ENCODE measurements at regions not wholly inside any gene's neighbourhood (a gene's known extent, or its start where the extent isn't known, plus 50 kb on each side); places are given as distances from the start of the nearest gene placed in this dataset.

- POLR2A ChIA-PET (ENCODE audit: low non-redundant PET) = no interaction called here
- CTCF ChIA-PET = interaction anchor here (0.6 kb wide), 1 partner anchor 133 kb away, joined by 3 read pairs; no protein-coding TSS in a partner anchor
- H3K27ac ChIP-seq = no peak overlapping the region
- no peak for DNase-seq (ENCODE audit: low spot score)
- no peak for TF ChIP-seq CTCF (conservative IDR thresholded peaks at IDR 0.05; ENCODE audit: low read depth)
Observed at GRCh38 chr6:40713002-40713719, 126.0 kb upstream of the LRFN2 start.

GRCh38 chr6:40710626-40711330 lies 123.6 kb upstream of the LRFN2 start:
- no peak for TF ChIP-seq CTCF (conservative IDR thresholded peaks at IDR 0.05; ENCODE audit: low read depth)
- POLR2A ChIA-PET (ENCODE audit: low non-redundant PET) = no interaction called here
- CTCF ChIA-PET = no interaction called here
- H3K27ac ChIP-seq = no peak overlapping the region
- DNase-seq (ENCODE audit: low spot score) = no peak

GRCh38 chr6:40708049-40708448 lies 120.9 kb upstream of the LRFN2 start:
- TF ChIP-seq CTCF (conservative IDR thresholded peaks at IDR 0.05; ENCODE audit: low read depth) = no peak
- POLR2A ChIA-PET (ENCODE audit: low non-redundant PET) = no interaction called here
- CTCF ChIA-PET = no interaction called here
- H3K27ac ChIP-seq = no peak overlapping the region
- DNase-seq (ENCODE audit: low spot score) = no peak

- no peak for TF ChIP-seq CTCF (conservative IDR thresholded peaks at IDR 0.05; ENCODE audit: low read depth)
- POLR2A ChIA-PET (ENCODE audit: low non-redundant PET) = no interaction called here
- no peak overlapping the region for H3K27ac ChIP-seq
- CTCF ChIA-PET = no interaction called here
- no peak for DNase-seq (ENCODE audit: low spot score)
Observed at GRCh38 chr6:40706178-40706577, 119.0 kb upstream of the LRFN2 start.

GRCh38 chr6:40705354-40705753 lies 118.2 kb upstream of the LRFN2 start:
- TF ChIP-seq CTCF (conservative IDR thresholded peaks at IDR 0.05; ENCODE audit: low read depth) = no peak
- CTCF ChIA-PET = interaction anchor here (0.6 to 0.7 kb wide), 2 partner anchors 12 to 123 kb away, joined by 3 to 5 read pairs; no protein-coding TSS in a partner anchor
- DNase-seq (ENCODE audit: low spot score) = no peak
- no peak overlapping the region for H3K27ac ChIP-seq
- POLR2A ChIA-PET (ENCODE audit: low non-redundant PET) = no interaction called here

GRCh38 chr6:40701352-40702007 lies 114.3 kb upstream of the LRFN2 start:
- DNase-seq (ENCODE audit: low spot score) = no peak
- TF ChIP-seq CTCF (conservative IDR thresholded peaks at IDR 0.05; ENCODE audit: low read depth) = no peak
- ChIA-PET CTCF (no interaction called here), POLR2A (ENCODE audit: low non-redundant PET) (no interaction called here)
- H3K27ac ChIP-seq = no peak overlapping the region
